ENCODE measurements at regions not wholly inside any gene's neighbourhood (a gene's known extent, or its start where the extent isn't known, plus 50 kb on each side); places are given as distances from the start of the nearest gene placed in this dataset.

DNA sequence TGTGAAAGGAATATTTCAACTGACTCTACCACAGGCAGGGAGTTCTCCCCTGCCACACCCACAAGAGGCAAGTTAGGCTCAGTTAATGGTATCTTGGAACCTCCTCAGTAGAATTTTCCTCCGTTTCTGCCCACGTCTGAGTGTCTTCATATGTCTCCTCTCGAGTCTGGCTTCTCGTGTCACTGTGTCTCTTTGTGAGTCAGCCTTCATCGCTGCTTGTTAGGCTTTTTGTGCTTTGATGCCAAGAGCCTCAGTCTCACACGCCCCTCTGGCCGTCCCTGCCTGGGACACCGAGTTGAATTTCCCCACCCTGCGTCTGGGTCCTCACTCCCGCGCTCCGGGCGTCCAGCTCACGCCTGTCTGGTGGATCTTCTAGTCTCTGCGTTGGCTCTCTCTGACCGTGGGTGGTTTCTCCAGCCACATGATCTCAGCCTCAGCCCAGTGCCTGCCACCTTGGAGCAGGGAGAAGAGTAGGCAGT lies 125.7 kb upstream of the GADD45A start:
- Histone ChIP-seq H3K9me3 (ENCODE audit: insufficient read depth in 2 of 2, low read depth in 1 of 2, low read length in 1 of 2) (no peaks in the 10 kb centered on the region), H2AFZ (ENCODE audit: low read length) (peak overlapping the region; percentile 48; the same call in 1 of the 2 replicates), H2BK12ac (ENCODE audit: low read depth, low read length) (no peak overlapping the region), H3K23me2 (ENCODE audit: low read depth, low read length) (no peaks in the 10 kb centered on the region), H2AK5ac (ENCODE audit: low read depth, low read length) (no peak overlapping the region), H4K91ac (replicated peaks; ENCODE audit: insufficient read length, low read length) (no peak overlapping the region), H2BK5ac (ENCODE audit: low read depth, low read length) (no peak overlapping the region), H3K4me1 (replicated peaks in 1 of 4; ENCODE audit: control insufficient read depth in 3 of 4, insufficient read depth in 4 of 4, low read length in 3 of 4) (peaks cover 0 to 4% (median 1%) of the 10 kb centered on the region in 4 experiments; a peak in 1 of 7 replicates), H3K23ac (ENCODE audit: insufficient read length) (no peak overlapping the region), H3K79me1 (ENCODE audit: low read depth, low read length) (no peaks in the 10 kb centered on the region), H3K4me2 (ENCODE audit: insufficient read depth in 1 of 2, low read depth in 2 of 2, low read length in 2 of 2) (no peak overlapping the region), H2BK15ac (ENCODE audit: low read length) (no peak overlapping the region), H2BK20ac (ENCODE audit: low read length) (no peak overlapping the region), H3K36me3 (ENCODE audit: control insufficient read depth in 2 of 4, insufficient read depth in 4 of 4, low read length in 3 of 4) (no peaks in the 10 kb centered on the region), H3K56ac (replicated peaks; ENCODE audit: insufficient read length, low read depth, low read length) (no peak overlapping the region), H3K18ac (ENCODE audit: extremely low read depth, low read length) (no peak overlapping the region), H3K27ac (ENCODE audit: low read depth, low read length) (no peak overlapping the region), H3K9ac (replicated peaks in 1 of 4; ENCODE audit: extremely low read depth in 1 of 4, low read depth in 3 of 4, low read length in 3 of 4) (no peak overlapping the region), H4K8ac (ENCODE audit: extremely low read depth, insufficient read depth, low read length) (peak overlapping the region; percentile 12; the same call in 1 of the 2 replicates), H3K27me3 (replicated peaks in 1 of 4; ENCODE audit: control insufficient read depth in 3 of 4, extremely low read depth in 1 of 4, insufficient read depth in 3 of 4, low read length in 3 of 4) (no peaks in the 10 kb centered on the region), H3K79me2 (ENCODE audit: control insufficient read depth in 1 of 2, insufficient read depth in 2 of 2, low read length in 2 of 2) (no peaks in the 10 kb centered on the region), H3K4me3 (ENCODE audit: extremely low read depth in 1 of 4, insufficient read depth in 2 of 4, low read depth in 3 of 4, low read length in 4 of 4) (no peak overlapping the region), H4K20me1 (replicated peaks in 1 of 2; ENCODE audit: control insufficient read depth in 1 of 2, insufficient read depth in 2 of 2, low read length in 2 of 2) (no peaks in the 10 kb centered on the region), H4K5ac (ENCODE audit: insufficient read length, low read depth, low read length) (no peak overlapping the region), H3K14ac (ENCODE audit: insufficient read length) (no peak overlapping the region), H3K4ac (replicated peaks; ENCODE audit: insufficient read length, low read depth, low read length) (no peak overlapping the region), H2BK120ac (replicated peaks; ENCODE audit: low read depth, low read length) (no peak overlapping the region)
- no peak for DNase-seq (ENCODE audit: low read depth in 1 of 2, low spot score in 2 of 2)
- ChIA-PET CTCF (ENCODE audit: partially characterized antibody) (interaction anchor here (0.6 to 12.6 kb wide), 11 partner anchors 13 to 209 kb away, joined by 3 to 214 read pairs (median 5); no protein-coding TSS in a partner anchor), POLR2A (ENCODE audit: partially characterized antibody) (interaction anchor here (2.2 kb wide), 1 partner anchor 126 kb away, joined by 8 read pairs; the partner anchor contains the start of gene GADD45A)
- WGBS, 2 experiments (ENCODE audit: extremely low coverage in 1 of 2, insufficient coverage in 1 of 2, insufficient read length in 1 of 2, insufficient replicate concordance in 2 of 2, low coverage in 1 of 2, low lambda C conversion rate in 2 of 2, missing lambda C conversion rate in 1 of 2) = 84% methylated on average over 16 of the region's 16 CpGs; no CpG with 5 or more reads in 1 of the 2 experiments
- FAIRE-seq = no peak
- TF ChIP-seq TCF12 (IDR thresholded peaks at IDR 0.05; ENCODE audit: low read depth, low read length) = no peak
- TF ChIP-seq TEAD4 (IDR thresholded peaks at IDR 0.05; ENCODE audit: low read depth, low read length) = no peak

Measured in H1 (cell line).